HUES48 (cell line): ENCODE measurements at regions not wholly inside any gene's neighbourhood (a gene's known extent, or its start where the extent isn't known, plus 50 kb on each side); places are given as distances from the start of the nearest gene placed in this dataset.
"Not testable (repeated sequence)": the region's sequence is repeated elsewhere in the genome, so short reads cannot be mapped to it uniquely, and the experiment has no call there.

Experiments used
- H3K27ac ChIP-seq: one replicate; pipeline ENCODE4 v1.7.0; 2013; ENCODE audit warnings: low read depth, low read length, inconsistent platforms
- H3K27me3 ChIP-seq: 2 replicates; pipeline ENCODE4 v1.6.1; 2013; ENCODE audit warnings: mild to moderate bottlenecking, low read length; ENCODE audit not compliant: control insufficient read depth, insufficient read depth
- H3K36me3 ChIP-seq: 2 replicates; pipeline ENCODE4 v1.6.1; 2013; ENCODE audit warnings: low read length; ENCODE audit not compliant: control insufficient read depth, insufficient read depth
- H3K4me1 ChIP-seq: 2 replicates; pipeline ENCODE4 v1.6.1; 2013; ENCODE audit warnings: mild to moderate bottlenecking, low read length; ENCODE audit not compliant: control insufficient read depth, insufficient read depth
- H3K4me3 ChIP-seq: 2 replicates; pipeline ENCODE4 v1.5.1; 2013; ENCODE audit warnings: mild to moderate bottlenecking, low read depth, low read length
- H3K9ac ChIP-seq: 2 replicates; pipeline ENCODE4 v1.6.1; 2013; ENCODE audit warnings: mild to moderate bottlenecking, low read depth, low read length, moderate library complexity
- H3K9me3 ChIP-seq: 2 replicates; pipeline ENCODE4 v1.6.1; 2013; ENCODE audit warnings: low read length; ENCODE audit not compliant: control insufficient read depth, insufficient read depth

GRCh38 chr16:48963901-48964615, 317.6 kb downstream of the CBLN1 start:
- no peak overlapping the region for H3K27ac ChIP-seq
- H3K4me3 ChIP-seq: no peak overlapping the region
- H3K9me3 ChIP-seq: no peaks in the 10 kb centered on the region
- no peak overlapping the region for H3K9ac ChIP-seq
- H3K4me1 ChIP-seq: no peaks in the 10 kb centered on the region
- H3K36me3 ChIP-seq: no peaks in the 10 kb centered on the region
- no peaks in the 10 kb centered on the region for H3K27me3 ChIP-seq

GRCh38 chr16:48963306-48963705, 318.3 kb downstream of the CBLN1 start:
- H3K4me1 ChIP-seq: no peaks in the 10 kb centered on the region

GRCh38 chr16:48961546-48961945, 320.1 kb downstream of the CBLN1 start:
- no peak overlapping the region for H3K9ac ChIP-seq

More at GRCh38 chr16:48963306-48963705, 318.3 kb downstream of the CBLN1 start:
- H3K27ac ChIP-seq: no peak overlapping the region
- H3K27me3 ChIP-seq: no peaks in the 10 kb centered on the region
- H3K36me3 ChIP-seq: no peaks in the 10 kb centered on the region
- no peak overlapping the region for H3K4me3 ChIP-seq
- H3K9me3 ChIP-seq: no peaks in the 10 kb centered on the region
- H3K9ac ChIP-seq: no peak overlapping the region

GRCh38 chr16:48960830-48961229, 320.8 kb downstream of the CBLN1 start:
- Histone ChIP-seq H3K4me1 (no peaks in the 10 kb centered on the region), H3K9me3 (no peaks in the 10 kb centered on the region), H3K9ac (no peak overlapping the region), H3K27ac (no peak overlapping the region), H3K4me3 (no peak overlapping the region), H3K36me3 (no peaks in the 10 kb centered on the region), H3K27me3 (no peaks in the 10 kb centered on the region)

More at GRCh38 chr16:48961546-48961945, 320.1 kb downstream of the CBLN1 start:
- Histone ChIP-seq H3K9me3 (no peaks in the 10 kb centered on the region), H3K27me3 (no peaks in the 10 kb centered on the region), H3K4me3 (no peak overlapping the region), H3K27ac (no peak overlapping the region), H3K4me1 (no peaks in the 10 kb centered on the region), H3K36me3 (no peaks in the 10 kb centered on the region)

GRCh38 chr16:48959747-48960146, 321.9 kb downstream of the CBLN1 start:
- H3K9me3 ChIP-seq: no peaks in the 10 kb centered on the region
- no peak overlapping the region for H3K4me3 ChIP-seq
- no peak overlapping the region for H3K27ac ChIP-seq
- H3K27me3 ChIP-seq: no peaks in the 10 kb centered on the region
- no peaks in the 10 kb centered on the region for H3K36me3 ChIP-seq
- H3K4me1 ChIP-seq: no peaks in the 10 kb centered on the region
- no peak overlapping the region for H3K9ac ChIP-seq

- no peak overlapping the region for H3K4me3 ChIP-seq
- no peaks in the 10 kb centered on the region for H3K9me3 ChIP-seq
- H3K36me3 ChIP-seq: no peaks in the 10 kb centered on the region
- no peaks in the 10 kb centered on the region for H3K4me1 ChIP-seq
- no peak overlapping the region for H3K27ac ChIP-seq
- H3K9ac ChIP-seq: no peak overlapping the region
- H3K27me3 ChIP-seq: no peaks in the 10 kb centered on the region
Observed at GRCh38 chr16:48959204-48959603, 322.4 kb downstream of the CBLN1 start.

GRCh38 chr16:48958681-48959080, 323.0 kb downstream of the CBLN1 start:
- Histone ChIP-seq H3K27me3 (no peaks in the 10 kb centered on the region), H3K4me1 (no peaks in the 10 kb centered on the region), H3K9me3 (no peaks in the 10 kb centered on the region), H3K27ac (no peak overlapping the region), H3K4me3 (no peak overlapping the region), H3K36me3 (no peaks in the 10 kb centered on the region), H3K9ac (no peak overlapping the region)

GRCh38 chr16:48956620-48957019, 325.0 kb downstream of the CBLN1 start:
- no peak overlapping the region for H3K4me3 ChIP-seq
- no peaks in the 10 kb centered on the region for H3K9me3 ChIP-seq
- no peaks in the 10 kb centered on the region for H3K27me3 ChIP-seq
- H3K27ac ChIP-seq: no peak overlapping the region
- no peak overlapping the region for H3K9ac ChIP-seq
- no peaks in the 10 kb centered on the region for H3K36me3 ChIP-seq
- no peaks in the 10 kb centered on the region for H3K4me1 ChIP-seq

GRCh38 chr16:48955837-48956236, 325.8 kb downstream of the CBLN1 start:
- H3K4me3 ChIP-seq: no peak overlapping the region
- no peaks in the 10 kb centered on the region for H3K36me3 ChIP-seq
- H3K9me3 ChIP-seq: no peaks in the 10 kb centered on the region
- no peaks in the 10 kb centered on the region for H3K4me1 ChIP-seq
- H3K27me3 ChIP-seq: no peaks in the 10 kb centered on the region
- H3K9ac ChIP-seq: no peak overlapping the region
- no peak overlapping the region for H3K27ac ChIP-seq

- not testable (repeated sequence) for H3K4me3 ChIP-seq, H3K36me3 ChIP-seq, H3K27me3 ChIP-seq, H3K9ac ChIP-seq, H3K4me1 ChIP-seq, H3K27ac ChIP-seq, H3K9me3 ChIP-seq
Observed at GRCh38 chr16:48951621-48952125, 330.0 kb downstream of the CBLN1 start.

- H3K9ac ChIP-seq: no peak overlapping the region
- H3K27me3 ChIP-seq: no peaks in the 10 kb centered on the region
- 0 out of 2 replicates have a peak, but pooled peaks cover 4% of the 10 kb centered on the region for H3K9me3 ChIP-seq
- no peaks in the 10 kb centered on the region for H3K4me1 ChIP-seq
- H3K36me3 ChIP-seq: no peaks in the 10 kb centered on the region
- no peak overlapping the region for H3K27ac ChIP-seq
- H3K4me3 ChIP-seq: no peak overlapping the region
Observed at GRCh38 chr16:48950184-48950583, 331.5 kb downstream of the CBLN1 start.
